GM18858 (cell line): ENCODE measurements at regions not wholly inside any gene's neighbourhood (a gene's known extent, or its start where the extent isn't known, plus 50 kb on each side); places are given as distances from the start of the nearest gene placed in this dataset.

ENCODE experiments used
- ATAC-seq: cut with Tn5 transposase; IDR thresholded peaks from one replicate; pipeline ENCODE4 v1.9.1; 2021; ENCODE audit not compliant: unreplicated experiment

GRCh38 chr10:14468023-14468441, 137.3 kb upstream of the FRMD4A start:
- no peak for ATAC-seq

GRCh38 chr10:14466257-14466656, 135.5 kb upstream of the FRMD4A start:
- ATAC-seq, result no peak

- ATAC-seq, result no peak
Measured at GRCh38 chr10:14460447-14460846, 129.7 kb upstream of the FRMD4A start.

GRCh38 chr10:14459665-14460064, 128.9 kb upstream of the FRMD4A start:
- ATAC-seq, result no peak

- ATAC-seq, result no peak
Measured at GRCh38 chr10:14456870-14457266, 126.1 kb upstream of the FRMD4A start.

- no peak for ATAC-seq
Measured at GRCh38 chr10:14456218-14456869, 125.6 kb upstream of the FRMD4A start.

- no peak for ATAC-seq
Measured at GRCh38 chr10:14454629-14455028, 123.9 kb upstream of the FRMD4A start.

- ATAC-seq, result no peak
Measured at GRCh38 chr10:14454206-14454605, 123.5 kb upstream of the FRMD4A start.

GRCh38 chr10:14453593-14453992, 122.9 kb upstream of the FRMD4A start:
- no peak for ATAC-seq

GRCh38 chr10:14451341-14451740, 120.6 kb upstream of the FRMD4A start:
- no peak for ATAC-seq

GRCh38 chr10:14450041-14450491, 119.3 kb upstream of the FRMD4A start:
- no peak for ATAC-seq

GRCh38 chr10:14449293-14449815, 118.6 kb upstream of the FRMD4A start:
- no peak for ATAC-seq

GRCh38 chr10:14448197-14448990, 117.7 kb upstream of the FRMD4A start:
- no peak for ATAC-seq

GRCh38 chr10:14447094-14447839, 116.5 kb upstream of the FRMD4A start:
- ATAC-seq, result no peak

- no peak for ATAC-seq
Measured at GRCh38 chr10:14439451-14440259, 108.9 kb upstream of the FRMD4A start.

- ATAC-seq, result no peak
Measured at GRCh38 chr10:14438576-14438975, 107.9 kb upstream of the FRMD4A start.

GRCh38 chr10:14438057-14438456, 107.3 kb upstream of the FRMD4A start:
- ATAC-seq, result no peak

- no peak for ATAC-seq
Measured at GRCh38 chr10:14435976-14436632, 105.4 kb upstream of the FRMD4A start.

- ATAC-seq, result no peak
Measured at GRCh38 chr10:14433147-14433546, 102.4 kb upstream of the FRMD4A start.

- ATAC-seq, result no peak
Measured at GRCh38 chr10:14431868-14432267, 101.1 kb upstream of the FRMD4A start.
